Stimulated activated CD8-positive, alpha-beta memory T cell treated with anti-CD3 and anti-CD28 coated beads, Interleukin-12 subunit alpha, Interleukin-12 subunit beta, amount 100 ng/mL, for 24 hours (primary cell): ENCODE measurements at regions not wholly inside any gene's neighbourhood (a gene's known extent, or its start where the extent isn't known, plus 50 kb on each side); places are given as distances from the start of the nearest gene placed in this dataset.
"Not testable (repeated sequence)": the region's sequence is repeated elsewhere in the genome, so short reads cannot be mapped to it uniquely, and the experiment has no call there.

ENCODE experiments used
- DNase-seq: peaks from one replicate; pipeline ENCODE4 v3.0.0-alpha.2; 2020; ENCODE audit errors: extremely low read depth

DNA sequence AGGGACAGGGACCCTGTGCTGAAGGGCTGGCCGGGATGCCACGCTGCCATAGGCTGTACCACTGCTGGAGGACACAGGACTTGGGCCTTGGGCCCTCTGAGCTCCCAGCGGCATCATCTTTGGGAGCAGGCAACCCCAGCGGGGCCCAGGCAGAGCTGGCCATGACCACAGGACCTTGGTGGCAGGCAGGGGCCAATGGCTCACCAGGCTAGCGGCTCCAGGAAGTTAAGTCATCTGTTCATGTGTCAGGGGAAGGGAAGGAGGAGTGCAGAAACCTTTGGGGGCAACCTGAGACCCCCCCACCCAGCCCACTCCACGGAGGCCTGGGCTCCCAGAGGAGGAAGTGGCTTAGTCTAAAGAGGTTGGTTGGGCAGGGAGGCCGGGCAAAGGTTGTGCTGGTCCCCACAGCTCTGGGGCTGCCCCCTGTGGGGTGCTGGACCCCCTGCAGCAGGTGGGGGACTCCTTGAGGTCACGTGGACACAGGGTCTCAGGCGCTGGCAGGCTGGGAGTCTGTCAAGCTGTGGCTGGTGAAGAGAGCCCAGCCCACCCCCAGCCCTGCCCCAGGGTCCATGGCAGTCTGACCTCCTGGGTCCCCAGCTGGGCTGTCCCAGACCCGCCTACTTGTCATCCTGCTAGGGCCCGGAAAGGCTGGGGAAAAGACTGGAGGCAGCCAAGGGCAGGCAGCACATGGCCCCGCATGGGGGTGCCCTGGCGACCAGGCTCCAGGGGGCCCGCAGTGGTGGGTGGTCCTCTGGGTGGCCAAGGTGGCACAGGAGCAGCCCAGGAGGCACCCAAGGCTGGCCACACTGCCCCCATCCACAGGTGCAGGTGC, 184.3 kb downstream of the IGLL1 start:
- DNase-seq, result no peak

DNA sequence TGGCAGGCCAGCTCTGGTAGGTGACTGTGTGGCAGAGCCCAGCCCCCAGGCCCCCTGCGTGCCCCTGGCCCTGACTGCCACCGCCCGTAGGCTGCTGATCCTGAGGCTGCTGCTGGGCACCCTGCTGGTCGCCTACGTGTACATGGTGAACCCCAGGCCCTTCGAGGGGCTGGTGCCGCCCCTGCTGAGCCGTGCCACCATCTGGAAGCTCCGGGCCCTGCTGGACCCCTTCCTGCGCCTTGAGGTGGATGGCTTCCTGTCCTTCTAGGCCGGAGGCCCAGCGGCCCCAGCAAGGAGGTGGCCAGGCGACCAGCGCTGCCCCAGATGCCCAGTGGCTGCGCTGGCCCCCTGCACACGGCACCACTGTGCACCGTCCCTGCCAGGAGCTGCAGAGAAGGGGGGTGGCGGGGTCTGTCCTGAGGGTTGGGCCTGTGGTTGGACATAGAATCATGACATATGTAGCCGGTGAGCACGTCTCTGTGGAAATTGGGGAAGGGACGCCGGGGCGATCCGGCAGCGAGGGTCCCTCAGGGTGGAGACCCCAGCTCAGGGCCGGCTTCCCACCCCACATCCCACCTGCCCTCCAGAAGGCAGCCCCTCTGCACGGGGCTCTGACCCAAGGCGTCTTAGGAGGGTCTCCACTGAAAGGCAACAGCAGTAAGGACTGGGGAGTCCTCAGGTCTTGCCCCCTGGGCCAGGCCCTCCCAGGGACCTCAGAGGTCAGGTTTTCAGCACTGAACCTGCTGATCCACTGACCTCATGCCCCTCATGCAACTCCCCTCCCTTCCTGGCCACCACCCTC, 185.4 kb downstream of the IGLL1 start:
- no peak for DNase-seq

DNA sequence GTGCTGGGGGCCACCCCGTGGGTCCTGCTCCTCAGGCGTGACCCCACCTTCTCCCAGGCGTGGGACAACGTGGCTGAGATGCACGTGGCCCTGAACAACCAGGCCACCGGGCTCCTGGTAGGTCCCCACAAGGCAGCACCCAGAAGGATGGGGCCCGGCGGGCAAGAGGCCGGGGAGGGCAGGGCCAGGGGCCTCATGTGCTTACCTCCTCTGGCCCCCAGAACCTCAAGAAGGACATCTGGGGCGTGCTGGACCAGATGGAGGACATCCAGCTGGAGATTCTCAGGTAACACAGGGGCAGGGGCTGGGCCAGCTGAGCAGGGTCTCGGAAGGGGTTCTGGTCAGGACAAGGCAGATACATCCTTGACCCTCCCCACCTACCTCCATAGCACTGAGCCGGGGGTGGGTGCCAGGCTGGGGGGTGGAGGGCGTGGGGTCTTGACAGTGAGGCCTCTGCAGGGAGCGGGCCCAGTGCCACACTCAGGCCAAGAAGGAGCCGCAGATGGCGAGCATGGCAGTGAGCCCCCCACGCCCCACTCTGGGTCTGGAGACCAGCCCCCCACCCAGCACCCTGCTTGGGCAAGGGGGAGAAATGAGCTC, 186.3 kb downstream of the IGLL1 start:
- DNase-seq, result no peak

DNA sequence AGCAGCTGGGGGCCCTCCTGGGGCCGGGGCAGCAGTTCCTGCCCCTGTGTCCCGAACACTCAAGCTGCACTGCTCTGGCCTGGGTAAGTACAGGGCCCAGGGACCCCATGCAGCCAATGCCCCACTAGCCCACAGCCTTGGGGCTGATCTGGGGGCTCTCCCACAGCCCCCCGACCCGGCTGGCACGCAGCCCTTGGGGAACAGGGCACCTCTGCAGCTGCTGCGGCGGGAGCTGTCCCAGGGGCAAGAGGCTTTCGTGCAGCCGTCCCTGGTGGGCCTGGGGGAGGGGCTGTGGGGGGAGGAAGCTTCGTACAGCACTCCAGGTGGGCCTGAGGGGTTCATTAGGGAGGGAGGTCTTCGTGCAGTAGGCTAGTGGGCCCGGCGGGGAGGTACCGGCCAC, 186.9 kb downstream of the IGLL1 start:
- DNase-seq, result not testable (repeated sequence)

DNA sequence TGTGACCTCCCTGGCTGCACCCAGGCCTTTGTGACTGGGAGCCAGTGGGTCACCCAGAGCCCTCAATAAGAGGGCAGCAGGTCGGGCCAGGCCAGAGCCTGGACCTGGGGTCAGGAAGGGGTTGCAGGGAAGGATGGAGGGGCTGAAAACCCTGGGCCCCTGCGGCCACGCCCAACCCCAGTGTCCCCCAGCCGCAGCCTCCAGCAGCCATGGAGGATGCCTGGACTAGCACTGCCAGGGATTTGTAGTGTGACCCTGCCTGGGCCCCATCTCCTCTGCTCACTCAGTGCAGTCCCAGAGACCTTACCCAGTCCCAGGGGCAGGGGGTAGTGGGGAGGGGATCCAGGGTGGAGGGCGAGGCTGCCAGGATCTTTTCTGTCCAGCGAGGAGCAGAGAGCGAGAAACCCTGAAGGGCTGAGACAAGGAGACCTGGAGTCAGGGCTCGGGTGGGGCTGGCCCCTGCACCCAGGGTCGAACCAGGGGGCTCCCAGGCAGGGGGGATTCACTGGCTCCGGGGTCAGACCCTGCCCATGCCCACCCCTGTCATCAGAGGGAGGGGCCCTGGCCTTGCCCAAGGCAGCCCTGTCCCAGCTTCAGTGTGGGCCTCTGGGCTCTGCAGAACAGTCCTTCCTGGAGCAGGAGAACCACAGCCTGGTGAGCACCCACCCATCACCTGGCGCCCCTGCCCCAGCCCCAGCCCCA, 187.5 kb downstream of the IGLL1 start:
- DNase-seq, result no peak

DNA sequence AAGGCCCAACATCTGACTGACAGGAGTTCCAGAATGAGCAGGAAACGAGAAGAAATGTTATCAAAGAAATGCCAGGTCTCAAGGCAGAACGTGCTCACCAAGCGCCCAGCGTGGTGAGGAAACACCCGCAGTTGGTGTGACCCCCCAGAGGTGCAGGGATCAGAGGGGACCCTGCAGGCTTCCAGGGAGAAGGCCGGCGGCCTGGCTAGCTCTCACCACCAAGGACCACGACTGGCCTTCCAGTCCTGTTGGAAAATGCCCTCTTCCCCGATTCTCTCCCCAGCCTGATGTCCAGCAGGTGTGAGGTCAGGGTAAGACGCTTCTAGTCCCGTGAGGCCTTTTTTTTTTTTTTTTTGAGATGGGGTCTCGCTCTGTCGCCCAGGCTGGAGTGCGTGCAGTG, 189.1 kb downstream of the IGLL1 start:
- no peak for DNase-seq

DNA sequence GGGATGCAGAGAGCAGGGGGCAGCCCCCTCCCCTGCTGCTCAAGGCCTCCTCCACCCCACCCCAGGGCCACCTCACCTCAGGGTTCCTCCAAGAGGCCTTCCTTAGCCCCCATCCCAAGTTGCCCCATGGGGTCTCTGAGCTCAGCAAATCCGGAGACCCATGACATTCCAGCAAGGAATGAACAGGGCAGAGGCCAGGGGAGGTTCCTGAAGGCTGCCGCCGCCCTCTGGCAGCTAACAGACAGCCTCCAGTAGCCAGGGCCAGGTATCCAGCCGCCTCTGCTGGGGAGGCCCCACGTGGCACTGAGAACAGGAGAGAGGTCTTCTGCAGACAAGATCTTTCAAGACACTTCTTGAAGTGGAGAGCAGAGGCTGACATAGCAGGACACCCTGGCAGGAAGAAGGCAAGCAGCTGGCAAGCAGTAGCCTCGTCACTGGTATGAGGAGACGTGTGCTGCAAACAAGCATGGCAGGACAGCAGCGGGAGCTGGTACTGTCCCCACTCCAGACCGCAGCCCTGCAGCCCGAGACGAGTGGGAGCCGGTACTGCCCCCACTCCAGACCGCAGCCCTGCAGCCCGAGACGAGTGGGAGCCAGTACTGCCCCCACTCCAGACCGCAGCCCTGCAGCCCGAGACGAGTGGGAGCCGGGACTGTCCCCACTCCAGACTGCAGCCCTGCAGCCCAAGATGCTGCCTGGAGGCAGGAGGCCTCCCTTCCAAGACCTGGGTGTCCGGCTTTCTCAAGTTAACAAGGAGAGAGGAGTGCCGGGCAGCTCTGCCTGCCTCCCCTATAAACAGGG, 190.6 kb downstream of the IGLL1 start:
- no peak for DNase-seq

DNA sequence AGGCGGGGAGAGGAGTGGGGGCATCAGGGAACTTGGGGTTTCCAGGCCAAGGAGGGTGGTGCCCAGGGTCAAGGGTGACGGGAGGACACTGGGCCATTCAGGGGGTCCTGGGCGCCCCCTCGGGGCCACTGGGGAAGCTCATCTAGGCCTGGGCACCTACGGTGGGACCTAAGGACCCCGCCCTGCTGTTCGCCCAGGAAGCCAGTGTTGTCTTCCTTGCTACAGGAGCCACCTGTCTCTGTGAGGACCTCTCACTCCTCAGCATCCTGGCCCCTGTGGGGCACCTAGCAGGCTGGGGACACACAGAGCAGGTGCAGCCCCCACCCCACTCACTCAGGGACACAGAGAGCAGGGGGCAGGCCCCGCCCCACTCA, 191.6 kb downstream of the IGLL1 start:
- DNase-seq, result no peak

DNA sequence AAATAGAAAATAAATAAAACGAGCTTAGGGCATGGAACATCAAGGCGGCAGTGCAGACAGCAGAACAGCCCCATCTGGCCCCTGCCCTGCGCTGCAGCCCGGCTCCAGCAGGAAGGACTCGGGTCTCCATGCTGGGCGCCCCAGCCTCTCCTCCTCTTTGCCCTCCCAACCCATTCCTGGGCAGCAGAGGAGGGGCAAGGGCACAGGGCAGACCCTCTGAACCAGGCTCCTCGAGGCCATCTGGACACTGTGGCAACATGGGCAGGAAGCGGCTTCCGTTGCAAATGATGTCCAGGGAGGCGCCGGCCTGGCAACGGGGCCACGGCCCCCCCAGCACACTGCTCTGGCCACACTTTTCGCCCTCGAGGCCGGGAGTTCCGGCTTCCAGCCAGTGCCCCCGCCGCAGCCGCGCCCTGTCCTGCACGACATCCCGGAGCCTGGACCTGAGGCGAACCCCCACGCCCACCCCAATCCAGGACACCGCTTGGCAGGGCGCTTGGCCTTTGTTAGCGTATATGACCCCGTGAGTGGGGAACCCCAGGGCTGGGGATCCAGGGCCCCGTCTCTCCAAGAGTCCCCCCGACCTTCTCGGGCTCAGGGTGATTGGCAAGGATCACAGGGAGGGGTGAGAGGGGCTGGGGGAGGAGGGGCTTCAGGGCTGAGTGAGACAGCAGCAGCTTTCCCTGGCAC, 192.1 kb downstream of the IGLL1 start:
- DNase-seq, result no peak

DNA sequence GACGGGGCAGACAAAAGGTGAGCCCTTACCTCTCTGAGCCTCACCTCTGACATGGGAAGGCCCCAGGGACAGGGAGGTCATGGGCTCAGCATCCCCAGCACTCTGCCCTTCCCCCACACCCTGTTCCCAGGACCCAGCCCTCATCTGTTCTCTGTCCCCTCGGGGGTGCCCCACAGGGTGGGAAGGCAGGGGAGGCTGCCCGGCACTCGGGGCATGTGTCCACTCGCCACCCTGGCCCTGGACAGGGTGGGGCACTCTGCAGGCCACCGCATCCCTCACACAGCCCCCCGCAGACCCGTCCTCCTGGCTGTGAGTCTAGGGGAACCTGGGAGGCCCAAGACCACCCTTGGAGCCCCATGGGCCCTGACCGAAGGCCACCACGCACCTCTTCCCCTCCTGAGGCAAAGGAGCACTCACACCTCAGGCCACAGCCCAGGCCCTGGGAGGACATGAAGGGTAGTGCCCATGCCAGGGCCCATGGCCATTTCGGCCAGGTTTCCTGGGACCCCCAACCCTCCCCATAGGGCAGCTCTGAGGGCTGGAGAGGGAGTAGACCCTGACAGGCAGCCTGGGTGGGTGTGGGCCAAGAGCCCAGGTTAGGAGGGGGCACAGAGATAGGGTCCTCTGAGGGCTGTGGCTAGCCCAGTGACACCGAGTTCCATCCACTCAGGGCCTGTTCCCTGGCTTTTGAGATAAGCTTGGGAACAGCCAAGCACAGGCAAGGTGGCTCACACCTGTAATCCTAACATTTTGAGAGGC, 193.1 kb downstream of the IGLL1 start:
- DNase-seq, result no peak

DNA sequence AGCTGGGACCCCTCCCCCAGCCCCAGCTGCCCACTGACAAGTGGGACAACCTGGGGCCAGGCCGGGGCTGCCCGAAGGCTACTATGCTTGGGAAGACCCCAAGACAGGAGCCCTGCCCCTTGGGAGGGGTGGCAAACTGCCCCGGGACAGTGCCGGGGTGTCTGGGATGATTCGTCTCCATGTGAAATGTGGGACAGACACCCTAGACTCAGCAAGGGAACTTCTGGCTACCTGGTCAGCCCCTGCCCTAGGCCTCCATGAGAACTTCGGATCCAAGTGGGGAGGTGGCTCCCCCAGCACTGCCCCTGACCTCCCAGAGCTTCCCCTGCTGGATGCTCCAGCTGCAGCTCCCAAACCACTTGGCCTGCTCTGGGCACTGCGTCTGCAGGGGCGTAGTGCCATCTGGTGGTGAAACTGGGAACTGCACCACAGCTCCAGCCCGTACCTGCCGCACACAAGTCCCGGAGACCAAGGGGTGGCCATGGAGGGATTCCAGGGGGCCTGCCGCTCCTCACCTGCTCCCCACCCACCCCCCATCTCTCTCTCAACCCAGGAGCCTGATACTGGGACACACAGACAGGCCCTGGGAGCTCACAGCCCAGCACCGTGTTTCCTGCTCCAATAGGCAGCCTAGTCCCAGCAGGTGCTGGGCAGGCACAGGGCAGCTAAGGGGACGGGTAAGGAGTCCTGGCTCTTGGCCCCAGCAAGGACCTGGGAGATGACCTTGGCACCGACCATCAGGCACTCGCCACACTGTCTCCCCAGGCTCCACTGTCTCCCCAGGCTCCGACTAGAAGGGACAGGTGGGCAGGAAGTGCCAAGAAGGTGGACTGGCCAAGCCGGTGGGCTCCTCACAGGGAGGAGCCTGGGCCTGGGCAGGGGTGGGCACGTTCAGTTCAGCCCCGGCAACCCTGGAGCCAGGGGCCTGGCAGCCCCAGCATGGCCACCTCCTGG, 194.1 kb downstream of the IGLL1 start:
- peak; percentile 46 for DNase-seq

DNA sequence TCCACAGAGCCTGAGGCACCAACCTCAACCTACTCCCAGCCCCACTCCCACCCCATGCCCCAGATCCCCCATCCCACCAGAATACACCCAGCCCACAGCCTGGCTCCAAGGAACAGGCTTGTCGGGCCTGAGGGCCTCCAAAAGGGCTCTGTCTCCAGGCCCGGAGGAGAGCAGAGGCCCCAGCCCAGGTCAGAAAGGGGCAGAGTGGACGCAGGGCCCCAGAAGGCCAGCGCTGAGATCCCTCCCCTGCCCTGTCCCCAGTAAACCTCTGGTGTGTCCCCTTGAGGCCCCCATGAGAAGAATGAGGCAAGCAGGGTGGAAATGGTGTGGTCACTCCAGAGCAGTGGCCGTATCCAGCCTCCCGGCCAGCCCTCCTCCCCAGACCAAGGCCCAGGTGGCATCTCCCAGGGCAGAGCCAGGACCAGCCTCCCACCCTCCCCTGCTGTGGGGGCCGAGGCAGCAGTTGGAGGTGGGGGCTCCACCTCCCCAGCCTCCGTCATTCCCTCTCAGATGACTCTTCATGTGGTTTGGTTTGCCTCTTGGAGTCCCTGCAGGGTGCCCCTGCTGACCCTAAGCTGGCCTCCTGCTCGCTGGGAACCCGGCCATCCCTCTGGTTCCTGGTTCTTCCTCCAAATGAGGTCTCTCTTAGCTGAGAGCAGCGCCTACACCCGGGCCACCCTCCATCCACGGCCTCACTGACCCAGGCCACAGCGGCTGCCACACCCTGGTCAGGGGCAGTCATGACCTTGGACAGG, 195.0 kb downstream of the IGLL1 start:
- DNase-seq, result no peak

DNA sequence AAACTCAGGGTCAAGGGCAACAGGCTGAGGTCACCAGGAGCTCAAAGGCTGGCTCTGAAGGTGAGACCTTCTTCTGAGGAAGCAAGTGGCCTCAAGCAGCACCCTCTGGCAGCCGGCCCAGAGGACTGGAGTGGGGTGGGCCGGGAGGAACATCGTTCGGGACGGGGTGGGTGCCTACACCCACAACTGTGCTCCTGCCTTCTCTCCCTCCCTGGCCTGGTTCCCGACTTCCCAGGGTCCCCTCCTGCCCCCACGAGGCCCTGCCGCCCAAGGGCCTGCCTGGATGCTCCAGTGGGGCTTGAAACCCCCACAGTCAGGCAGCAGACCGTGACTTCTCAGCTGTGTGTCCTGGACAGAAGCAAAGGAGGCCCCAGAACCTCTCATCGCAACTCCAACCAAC, 195.7 kb downstream of the IGLL1 start:
- no peak for DNase-seq

DNA sequence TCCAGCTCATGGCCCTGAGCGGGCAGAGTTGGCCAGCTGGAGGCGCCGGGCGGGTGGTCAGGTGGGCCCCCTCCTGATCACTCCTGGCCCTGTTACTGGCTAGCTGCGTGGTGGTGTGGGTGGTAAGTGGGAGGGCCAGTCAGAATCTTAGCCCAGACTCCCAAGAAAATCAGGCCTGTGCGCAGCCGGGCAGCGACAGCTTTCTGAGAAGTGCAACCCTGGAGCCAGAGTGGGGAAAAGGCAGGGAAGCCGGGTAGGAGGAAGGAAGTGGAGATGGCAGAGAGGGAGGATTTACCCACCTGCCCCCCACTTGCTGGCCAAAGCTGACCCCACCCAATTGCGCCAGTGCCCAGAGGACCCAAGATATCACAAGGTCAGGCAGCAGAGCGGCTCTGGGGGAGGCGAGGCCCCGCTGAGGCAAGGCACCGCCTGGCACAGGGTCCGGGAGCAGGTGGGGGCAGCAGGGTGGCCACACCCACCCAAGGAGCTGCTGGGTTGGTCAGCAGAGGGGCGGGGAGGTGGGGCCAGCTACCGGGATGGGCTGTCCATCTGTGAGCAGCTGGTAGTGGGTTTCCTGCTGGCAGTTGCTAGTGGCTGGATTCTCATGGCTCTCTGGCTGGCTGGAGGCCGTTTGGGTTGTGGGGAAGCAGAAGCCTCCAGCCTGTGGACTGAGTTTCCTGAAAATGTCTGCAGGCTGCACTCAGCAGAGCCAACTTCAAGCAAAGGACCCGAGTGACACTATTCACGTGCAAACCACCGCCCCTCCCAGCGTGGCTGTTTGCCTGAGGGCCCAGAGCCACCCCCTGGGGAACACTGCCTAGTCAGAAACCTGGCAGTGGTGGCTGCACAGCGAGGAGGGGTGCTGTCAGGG, 196.4 kb downstream of the IGLL1 start:
- DNase-seq, result no peak

DNA sequence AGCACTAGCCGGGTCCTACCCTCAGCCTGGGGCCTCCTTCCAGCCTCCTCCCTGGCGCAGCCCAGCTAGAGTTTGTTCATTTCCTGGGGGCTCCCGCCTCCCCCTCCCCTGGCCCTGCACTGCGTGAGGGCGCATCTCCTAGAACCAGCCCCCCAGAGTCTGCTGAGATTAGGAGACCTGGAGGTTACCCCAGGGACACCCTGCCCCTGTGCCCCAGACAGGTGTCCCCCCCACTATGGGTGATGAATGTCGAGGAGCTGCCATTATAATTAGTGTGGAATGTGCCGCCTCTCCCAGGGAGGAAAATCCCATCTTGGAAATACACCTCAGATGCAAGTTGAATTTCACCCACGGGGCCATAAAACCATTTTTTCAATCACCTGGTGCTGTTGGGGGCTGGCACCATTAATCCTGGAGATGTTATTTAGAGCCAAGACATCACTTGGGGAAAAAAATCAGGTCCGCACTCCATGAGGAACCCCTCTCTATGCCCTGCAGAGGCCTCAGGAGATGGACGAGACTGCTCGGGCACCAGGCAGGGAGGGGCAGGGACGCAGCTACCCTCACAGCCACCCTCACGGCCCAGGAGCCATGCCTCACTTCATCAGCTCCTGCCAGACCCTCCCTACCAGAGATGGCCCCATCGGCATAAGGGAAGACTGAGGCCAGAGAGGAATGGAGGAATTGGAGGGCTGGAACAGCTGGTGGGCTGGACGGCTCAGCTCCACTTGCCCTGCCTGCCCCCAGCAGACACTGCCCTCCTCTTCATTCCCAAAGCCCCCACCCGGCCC, 197.5 kb downstream of the IGLL1 start:
- no peak for DNase-seq
